Suppressor macrophage (primary cell): ENCODE measurements at regions not wholly inside any gene's neighbourhood (a gene's known extent, or its start where the extent isn't known, plus 50 kb on each side); places are given as distances from the start of the nearest gene placed in this dataset.

ENCODE experiments used
- DNase-seq, 4 experiments: peaks; one replicate each; pipeline ENCODE4 v3.0.0-alpha.2; 2020 to 2022

- no peak for DNase-seq
These were observed 133.8 kb upstream of the LMO4 start for GRCh38 chr1:87194856-87195255.

- no peak for DNase-seq
These were observed 132.4 kb upstream of the LMO4 start for GRCh38 chr1:87196110-87196827.

DNA sequence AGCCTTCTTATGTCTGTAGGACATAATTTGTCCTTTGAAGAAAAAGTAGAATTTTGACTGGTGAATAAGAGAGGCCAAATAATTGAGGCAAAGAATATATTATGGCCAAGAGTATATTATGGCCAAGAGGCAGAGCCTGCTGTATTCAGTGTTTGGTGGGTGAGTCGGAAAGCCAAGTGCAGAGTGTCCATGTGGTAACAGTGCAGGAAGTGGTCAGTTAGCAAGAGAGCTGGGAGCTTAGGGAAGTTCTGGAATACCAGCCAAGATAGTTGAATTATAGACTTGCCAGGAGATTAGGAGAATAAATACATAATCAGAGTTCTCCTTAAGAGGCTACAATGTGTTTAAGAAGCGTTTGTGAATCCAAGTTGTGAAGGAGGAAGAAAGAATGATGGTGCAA lies 131.5 kb upstream of the LMO4 start:
- DNase-seq, result peak in 2 of 4 experiments; percentile 32 to 35

DNA sequence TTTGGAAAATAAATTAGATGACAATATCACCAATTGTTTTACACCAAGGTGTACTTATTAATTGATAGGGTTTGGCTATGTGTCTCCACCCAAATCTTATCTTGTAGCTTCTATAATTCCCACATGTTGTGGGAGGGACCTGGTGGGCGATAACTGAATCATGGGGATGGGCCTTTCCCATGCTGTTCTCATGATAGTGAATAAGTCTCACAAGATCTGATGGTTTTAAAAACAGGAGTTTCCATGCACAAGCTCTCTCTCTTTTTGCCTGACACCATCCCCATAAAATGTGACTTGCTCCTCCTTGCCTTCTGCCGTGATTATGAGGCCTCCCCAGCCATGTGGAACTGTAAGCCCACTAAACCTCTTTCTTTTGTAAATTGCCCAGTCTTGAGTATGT lies 131.0 kb upstream of the LMO4 start:
- DNase-seq, result peak in 3 of 4 experiments; percentile 51 to 64 (median 63)

DNA sequence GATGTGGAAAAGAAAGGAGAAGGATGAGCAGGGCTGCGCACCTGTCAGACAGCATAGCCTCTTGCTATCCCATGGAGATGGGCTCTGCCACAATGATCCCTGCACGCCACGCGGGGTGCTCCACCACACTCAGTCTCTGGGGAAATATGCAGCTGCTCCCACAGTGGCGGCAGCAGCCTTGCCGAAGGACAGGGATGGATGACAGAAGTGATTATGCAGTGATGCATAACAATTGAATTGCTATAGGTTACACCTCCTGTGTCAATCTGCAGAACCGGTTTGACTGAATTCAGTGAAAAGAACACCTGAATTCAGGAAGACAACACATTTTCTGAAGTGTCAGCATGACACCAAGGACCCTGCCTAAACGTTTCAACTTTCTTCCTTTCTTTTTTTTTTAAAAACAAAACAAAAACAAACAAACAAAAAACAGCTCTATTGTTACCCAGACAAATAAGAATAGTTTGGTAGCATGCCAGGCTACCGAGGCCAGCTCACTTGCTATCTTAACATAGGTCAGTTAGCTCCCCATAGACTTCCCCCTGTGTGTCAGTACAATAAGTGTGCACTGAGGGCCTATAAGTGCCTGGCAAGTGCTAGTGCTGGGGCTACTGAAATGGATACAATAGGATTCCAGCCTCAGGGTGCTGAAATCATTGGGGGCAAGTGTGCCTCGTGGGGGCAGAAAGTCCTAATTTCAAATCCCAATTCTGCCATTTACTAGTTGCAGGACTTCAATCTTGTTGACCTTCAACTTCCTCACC lies 127.6 kb upstream of the LMO4 start:
- DNase-seq, result no peak

- DNase-seq, result no peak
These were observed 126.9 kb upstream of the LMO4 start for GRCh38 chr1:87201768-87202167.

DNA sequence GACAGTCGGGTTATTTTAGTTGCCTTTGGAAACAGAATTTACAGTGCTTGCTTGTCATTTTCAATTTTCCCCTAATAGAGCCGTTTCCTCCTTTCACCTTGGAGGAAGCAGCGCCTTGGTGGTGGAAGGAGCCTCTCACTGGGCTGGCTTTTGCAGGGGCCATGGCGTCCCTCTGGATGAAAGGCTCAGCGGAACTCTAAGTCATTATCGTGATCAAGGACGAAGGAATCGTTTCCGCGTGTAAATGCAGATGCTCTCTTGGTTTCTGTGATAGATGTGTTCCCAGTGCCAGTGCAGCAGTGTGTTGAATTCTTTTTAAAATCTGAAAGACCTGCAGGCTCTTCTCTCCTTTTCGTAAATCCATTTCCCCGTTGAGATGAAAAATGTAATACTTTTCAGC lies 126.2 kb upstream of the LMO4 start:
- peak in 1 of 4 experiments; percentile 16 for DNase-seq

- DNase-seq, result peak in 3 of 4 experiments; percentile 58 to 64 (median 62)
These were observed 125.6 kb upstream of the LMO4 start for GRCh38 chr1:87202922-87203655.

DNA sequence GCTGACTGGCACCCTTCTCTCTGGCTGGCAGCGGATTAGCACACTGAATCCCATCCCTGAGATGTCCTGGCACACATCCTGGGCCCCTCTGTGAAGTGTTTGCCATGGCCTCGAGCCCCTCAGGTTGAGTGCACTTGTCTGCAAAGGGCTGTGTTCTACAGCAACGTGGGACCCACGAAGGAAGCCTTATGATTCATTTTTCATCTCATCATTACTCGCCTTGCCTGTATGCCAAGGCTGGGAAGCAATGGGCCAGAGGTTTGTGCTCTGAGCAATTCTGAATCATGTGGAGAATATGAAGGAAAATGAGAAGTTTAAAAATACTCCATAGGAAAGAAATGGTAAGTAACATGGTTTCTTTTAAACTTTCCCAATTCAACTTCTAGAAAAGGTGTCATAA lies 124.8 kb upstream of the LMO4 start:
- DNase-seq, result peak in 3 of 4 experiments; percentile 40 to 62 (median 40)

GRCh38 chr1:87204441-87204840 lies 124.2 kb upstream of the LMO4 start:
- DNase-seq, result no peak

DNA sequence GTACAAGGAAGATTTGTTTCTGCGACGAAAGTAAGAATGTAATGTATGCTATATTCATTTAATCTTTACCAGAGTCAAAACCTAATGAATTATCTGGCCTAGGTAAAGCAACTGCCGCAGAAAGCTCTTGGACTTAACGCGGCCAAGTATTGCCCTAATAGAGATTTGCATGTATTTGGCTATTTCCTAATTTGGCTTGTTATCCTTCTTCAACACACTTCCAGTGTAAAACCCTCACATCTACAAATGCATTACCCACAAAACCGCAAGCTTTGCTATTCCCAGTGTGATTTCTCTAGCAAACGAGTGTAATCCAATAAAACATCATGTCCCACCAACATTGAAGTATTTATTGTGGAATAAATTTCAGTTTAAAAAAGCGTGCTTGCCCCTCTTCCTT lies 123.8 kb upstream of the LMO4 start:
- DNase-seq, result no peak

DNA sequence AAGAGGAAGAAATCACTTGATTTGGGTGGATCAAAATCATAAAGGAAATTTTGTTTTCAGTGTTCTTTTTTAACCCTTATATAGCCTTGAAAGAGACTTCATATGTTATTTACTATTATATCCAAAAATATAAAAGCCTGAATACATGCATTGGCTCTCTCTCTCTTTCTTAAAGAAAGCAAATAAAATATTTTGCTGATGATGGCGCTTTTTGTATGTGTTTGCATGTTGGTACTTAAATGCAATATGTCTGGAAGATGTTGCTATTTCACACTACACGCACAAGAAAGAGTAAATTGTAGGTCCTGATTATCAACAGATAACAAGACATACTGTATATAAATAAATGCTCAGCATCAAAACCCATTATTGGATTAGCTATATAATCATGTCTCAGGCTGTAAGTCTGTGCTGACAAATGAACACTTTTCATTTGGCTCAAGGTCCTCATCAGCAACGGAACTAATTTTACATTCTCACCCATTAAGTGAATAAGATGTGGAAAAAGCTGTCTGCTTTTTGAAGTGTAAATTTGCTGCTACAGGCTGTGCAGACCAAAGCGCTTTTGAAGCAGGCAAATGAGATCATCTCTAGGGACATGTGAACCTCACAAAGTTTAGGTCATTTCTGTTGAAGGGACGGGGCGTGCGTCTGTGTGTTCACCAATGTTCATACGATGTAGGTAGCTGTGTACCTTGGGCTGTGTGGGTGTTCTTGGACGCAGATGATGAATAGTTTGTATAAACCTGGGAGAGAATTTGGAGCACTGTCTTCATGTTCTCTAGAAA lies 122.4 kb upstream of the LMO4 start:
- no peak for DNase-seq

GRCh38 chr1:87208080-87208479 lies 120.6 kb upstream of the LMO4 start:
- peak in 2 of 4 experiments; percentile 38 to 45 for DNase-seq

DNA sequence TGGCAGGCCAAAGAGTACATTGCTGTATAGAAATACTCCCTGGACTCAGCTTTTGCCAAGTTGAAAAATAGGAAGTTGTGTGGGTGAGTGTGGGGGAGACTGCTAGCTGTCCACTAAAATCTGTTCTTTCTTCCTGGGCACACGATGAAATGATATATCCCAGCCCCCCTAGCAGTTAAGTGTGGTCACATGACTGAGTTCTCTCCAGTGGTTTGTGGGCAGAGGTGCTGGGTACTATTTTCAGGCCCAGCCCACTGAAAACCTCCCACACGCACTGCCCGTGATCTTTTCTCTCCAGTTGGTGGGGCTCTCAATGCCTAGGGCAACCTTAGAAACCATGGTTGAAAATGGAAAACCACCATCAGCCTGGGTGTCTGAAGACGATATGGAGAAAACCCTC lies 119.7 kb upstream of the LMO4 start:
- peak; percentile 55 to 80 (median 70) for DNase-seq

GRCh38 chr1:87210151-87210550 lies 118.5 kb upstream of the LMO4 start:
- no peak for DNase-seq

DNA sequence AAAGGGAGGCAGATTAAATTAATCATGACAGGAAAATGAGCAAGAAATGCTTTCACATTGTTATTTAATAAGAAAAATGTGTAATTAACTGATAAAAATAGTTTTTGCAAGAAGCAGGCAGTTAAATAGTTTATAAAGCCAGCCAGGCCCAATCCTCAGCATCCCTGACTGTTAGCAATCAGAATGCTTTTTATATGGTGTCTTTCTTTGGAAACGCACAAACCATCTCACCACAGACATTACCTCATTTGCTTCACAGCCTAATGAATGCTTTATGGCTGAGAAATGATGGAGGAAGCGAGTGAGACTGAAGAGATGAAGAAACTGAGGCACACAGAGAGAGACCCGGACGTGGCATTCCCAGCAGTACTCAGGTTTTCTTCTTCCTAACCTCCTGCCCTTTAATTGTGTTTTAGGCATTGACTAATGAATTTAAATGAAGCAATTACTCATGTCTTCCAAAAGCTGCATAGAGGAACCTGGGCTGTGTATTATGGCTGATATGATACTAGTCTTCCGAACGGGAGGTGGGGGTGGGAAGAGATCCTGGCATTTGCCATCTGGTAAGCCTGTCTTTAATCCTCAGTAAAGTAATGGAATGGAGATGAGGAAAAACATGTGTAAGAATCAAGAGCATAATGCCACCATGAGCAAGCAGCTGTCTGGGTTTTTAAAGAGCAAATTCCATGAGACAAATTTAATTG lies 116.1 kb upstream of the LMO4 start:
- DNase-seq, result no peak

DNA sequence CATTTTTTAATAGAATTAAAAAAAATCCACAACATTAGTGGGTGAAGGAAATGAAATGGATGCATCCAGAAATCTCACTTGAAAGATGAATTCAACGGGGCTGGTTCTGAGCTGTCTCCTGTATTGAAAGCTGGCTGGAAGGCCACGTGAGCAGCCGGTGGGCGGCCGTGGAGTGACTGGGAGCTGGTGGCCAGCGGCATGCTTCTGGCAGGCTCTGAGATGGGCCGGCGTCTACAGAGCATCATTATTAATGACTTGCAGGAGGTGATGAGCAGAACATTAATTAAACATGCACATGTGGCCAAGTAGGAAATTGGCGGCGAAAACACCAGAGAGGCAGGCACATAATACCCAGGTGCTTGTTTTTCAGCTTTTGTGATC lies 115.6 kb upstream of the LMO4 start:
- DNase-seq, result no peak

DNA sequence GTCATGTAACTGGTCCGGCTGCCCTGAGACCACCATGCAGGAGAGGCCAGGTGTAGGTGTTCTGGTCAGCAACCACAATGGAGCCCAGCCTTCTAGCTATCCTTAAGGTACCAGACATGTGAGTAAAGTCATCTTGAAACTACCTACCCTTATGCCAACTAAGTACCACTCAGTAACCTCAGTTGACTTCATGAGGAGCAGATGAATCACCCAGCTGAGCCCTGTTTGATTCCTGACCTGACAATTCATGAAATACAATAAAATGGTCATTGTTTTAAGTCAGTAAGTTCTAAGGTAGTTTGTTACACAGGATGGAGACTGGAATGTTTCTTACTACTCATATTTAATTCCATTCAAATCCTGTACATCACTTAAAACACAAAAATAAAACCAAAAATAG lies 113.1 kb upstream of the LMO4 start:
- DNase-seq, result no peak

DNA sequence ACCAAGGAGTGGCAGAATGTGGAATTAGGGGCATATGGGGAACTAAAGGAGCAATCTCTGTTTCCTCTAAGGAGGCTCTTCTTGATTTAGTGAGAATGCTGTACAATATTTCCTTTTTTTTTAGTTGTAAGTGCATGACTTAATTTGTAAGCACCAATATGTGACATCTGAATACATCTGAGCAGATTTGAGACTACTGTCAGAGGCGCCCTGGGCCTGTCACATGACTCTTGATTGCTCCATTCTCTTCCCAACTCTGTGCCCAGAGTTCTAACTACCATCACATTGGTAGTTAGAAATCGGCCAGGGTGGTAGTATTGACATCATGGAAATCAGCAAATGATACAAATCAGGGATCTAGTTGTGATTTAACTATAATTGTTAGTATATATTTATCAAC lies 110.1 kb upstream of the LMO4 start:
- DNase-seq, result peak; percentile 54 to 66 (median 57)

GRCh38 chr1:87219141-87219540 lies 109.5 kb upstream of the LMO4 start:
- DNase-seq, result no peak

GRCh38 chr1:87219626-87220025 lies 109.1 kb upstream of the LMO4 start:
- DNase-seq, result peak in 3 of 4 experiments; percentile 48 to 60 (median 56)

GRCh38 chr1:87220993-87221392 lies 107.7 kb upstream of the LMO4 start:
- DNase-seq, result no peak
